Type B pancreatic cell (in vitro differentiated cells): ENCODE measurements at regions not wholly inside any gene's neighbourhood (a gene's known extent, or its start where the extent isn't known, plus 50 kb on each side); places are given as distances from the start of the nearest gene placed in this dataset.
A peak's percentile ranks its signal among the peaks of the same experiment; 100 is the strongest.

Experiments
- DNase-seq: peaks from one replicate; pipeline ENCODE4 v3.0.0; 2021; ENCODE audit warnings: mixed read lengths; ENCODE audit not compliant: unreplicated experiment; ENCODE audit errors: extremely low spot score
- H3K27ac Mint-ChIP-seq: 2 replicates; pipeline ENCODE4 v1.8.0; 2021; ENCODE audit warnings: mild to moderate bottlenecking, mixed read lengths
- H3K27me3 Mint-ChIP-seq: 2 replicates; pipeline ENCODE4 v1.8.0; 2021; ENCODE audit warnings: mixed read lengths
- H3K36me3 Mint-ChIP-seq: 2 replicates; pipeline ENCODE4 v1.8.0; 2021; ENCODE audit warnings: mixed read lengths
- H3K4me1 Mint-ChIP-seq: one replicate; pipeline ENCODE4 v1.8.0; 2021; ENCODE audit warnings: mixed read lengths; ENCODE audit not compliant: unreplicated experiment
- H3K4me3 Mint-ChIP-seq: 2 replicates; pipeline ENCODE4 v1.8.0; 2021; ENCODE audit warnings: mild to moderate bottlenecking, mixed read lengths
- H3K9me3 Mint-ChIP-seq: 2 replicates; pipeline ENCODE4 v1.8.0; 2021; ENCODE audit warnings: mixed read lengths
- TF ChIP-seq, protein P1 (sequence below): fragments of 200-600 bp; sonication (generic); conservative IDR thresholded peaks from 2 replicates; pipeline ENCODE4 v1.5.0; 2021; ENCODE audit warnings: antibody characterized with exemption, mild to moderate bottlenecking

DNA sequence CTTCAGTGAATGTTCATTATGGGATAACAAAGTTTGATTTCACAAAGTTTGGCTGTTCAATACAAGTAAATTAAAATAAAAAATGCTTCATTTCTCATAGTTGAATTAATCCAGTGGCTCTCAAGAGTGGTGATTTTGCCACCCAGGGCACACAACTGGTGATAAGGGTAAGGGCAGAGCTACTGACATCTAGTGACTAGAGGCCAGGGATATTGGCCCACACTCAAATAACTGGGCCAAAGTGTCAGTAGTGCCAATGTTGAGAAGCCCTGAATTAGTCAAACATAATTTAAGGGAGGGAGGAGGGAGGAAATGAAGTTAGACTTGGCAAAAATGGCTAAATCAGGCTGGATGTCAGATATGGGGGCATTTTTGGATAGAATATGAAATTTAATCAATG is 880.5 kb upstream of the ADGRL4 start:
- H3K27me3 Mint-ChIP-seq: no peaks in the 10 kb centered on the region
- H3K27ac Mint-ChIP-seq: no peak overlapping the region
- peaks cover 5% of the 10 kb centered on the region for H3K9me3 Mint-ChIP-seq
- DNase-seq: no peak
- H3K4me1 Mint-ChIP-seq: no peaks in the 10 kb centered on the region
- TF ChIP-seq, protein P1, sequence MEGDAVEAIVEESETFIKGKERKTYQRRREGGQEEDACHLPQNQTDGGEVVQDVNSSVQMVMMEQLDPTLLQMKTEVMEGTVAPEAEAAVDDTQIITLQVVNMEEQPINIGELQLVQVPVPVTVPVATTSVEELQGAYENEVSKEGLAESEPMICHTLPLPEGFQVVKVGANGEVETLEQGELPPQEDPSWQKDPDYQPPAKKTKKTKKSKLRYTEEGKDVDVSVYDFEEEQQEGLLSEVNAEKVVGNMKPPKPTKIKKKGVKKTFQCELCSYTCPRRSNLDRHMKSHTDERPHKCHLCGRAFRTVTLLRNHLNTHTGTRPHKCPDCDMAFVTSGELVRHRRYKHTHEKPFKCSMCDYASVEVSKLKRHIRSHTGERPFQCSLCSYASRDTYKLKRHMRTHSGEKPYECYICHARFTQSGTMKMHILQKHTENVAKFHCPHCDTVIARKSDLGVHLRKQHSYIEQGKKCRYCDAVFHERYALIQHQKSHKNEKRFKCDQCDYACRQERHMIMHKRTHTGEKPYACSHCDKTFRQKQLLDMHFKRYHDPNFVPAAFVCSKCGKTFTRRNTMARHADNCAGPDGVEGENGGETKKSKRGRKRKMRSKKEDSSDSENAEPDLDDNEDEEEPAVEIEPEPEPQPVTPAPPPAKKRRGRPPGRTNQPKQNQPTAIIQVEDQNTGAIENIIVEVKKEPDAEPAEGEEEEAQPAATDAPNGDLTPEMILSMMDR: no peak
- no peak overlapping the region for H3K4me3 Mint-ChIP-seq
- H3K36me3 Mint-ChIP-seq: no peaks in the 10 kb centered on the region

DNA sequence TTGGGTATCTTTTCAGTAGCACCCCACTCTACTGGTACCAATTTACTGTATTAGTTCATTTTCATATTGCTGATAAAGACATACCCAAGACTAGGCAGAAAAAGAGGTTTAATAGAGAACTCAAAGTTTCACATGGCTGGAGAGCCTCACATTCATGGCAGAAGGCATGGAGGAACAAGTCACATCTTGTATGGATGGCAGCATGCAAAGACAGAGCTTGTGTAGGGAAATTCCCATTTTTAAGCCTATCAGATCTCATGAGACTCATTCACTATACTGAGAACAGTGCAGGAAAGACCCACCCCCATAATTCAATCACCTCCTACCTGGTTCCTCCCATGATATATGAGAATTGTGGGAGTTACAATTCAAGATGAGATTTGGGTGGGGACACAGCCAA is 878.6 kb upstream of the ADGRL4 start:
- Mint-ChIP-seq H3K27ac (no peak overlapping the region), H3K9me3 (peaks cover 5% of the 10 kb centered on the region), H3K36me3 (no peaks in the 10 kb centered on the region), H3K27me3 (no peaks in the 10 kb centered on the region), H3K4me1 (no peaks in the 10 kb centered on the region), H3K4me3 (no peak overlapping the region)
- DNase-seq: no peak
- TF ChIP-seq, protein P1: no peak

DNA sequence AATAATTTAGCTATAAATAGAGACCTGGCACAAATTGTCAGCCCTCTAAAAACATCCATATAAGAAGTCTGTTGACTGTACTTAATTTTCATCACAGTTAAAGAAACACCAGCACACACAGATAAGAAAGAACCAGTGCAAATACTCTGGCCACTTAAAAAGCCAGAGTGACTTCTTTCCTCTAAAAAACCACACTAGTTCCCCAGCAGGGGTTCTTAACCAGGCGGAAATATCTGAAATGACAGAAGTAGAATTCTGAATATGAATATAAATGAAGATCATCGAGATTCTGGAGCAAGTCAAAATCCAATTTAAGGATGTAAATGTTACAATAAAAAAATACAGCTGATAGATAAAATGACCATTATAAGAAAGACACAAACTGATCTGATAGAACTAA is 870.6 kb upstream of the ADGRL4 start:
- no peaks in the 10 kb centered on the region for H3K36me3 Mint-ChIP-seq
- no peaks in the 10 kb centered on the region for H3K27me3 Mint-ChIP-seq
- no peak overlapping the region for H3K4me3 Mint-ChIP-seq
- H3K4me1 Mint-ChIP-seq: no peaks in the 10 kb centered on the region
- DNase-seq: no peak
- H3K27ac Mint-ChIP-seq: no peak overlapping the region
- no peaks in the 10 kb centered on the region for H3K9me3 Mint-ChIP-seq
- TF ChIP-seq, protein P1: no peak

DNA sequence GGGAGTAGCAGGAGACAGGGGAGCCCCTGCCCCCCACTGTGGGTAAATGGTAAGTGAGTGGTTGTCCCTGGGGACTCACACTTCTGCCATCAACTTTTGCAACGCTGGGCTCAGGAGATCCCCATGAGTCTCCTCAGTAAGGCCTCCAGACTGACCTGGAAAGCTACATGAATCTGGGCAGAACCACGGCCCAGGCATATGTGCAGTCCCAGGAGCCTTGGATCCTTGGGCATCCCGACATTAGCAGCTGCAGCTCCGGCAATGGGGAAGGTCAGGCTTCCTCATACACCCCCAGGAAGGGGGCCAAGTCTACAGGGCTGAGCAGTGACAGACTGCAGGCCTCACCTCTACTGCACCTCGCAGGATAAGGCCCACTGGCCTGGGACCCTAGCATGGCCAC is 868.7 kb upstream of the ADGRL4 start:
- Mint-ChIP-seq H3K4me1 (no peaks in the 10 kb centered on the region), H3K36me3 (no peaks in the 10 kb centered on the region), H3K4me3 (no peak overlapping the region), H3K9me3 (no peaks in the 10 kb centered on the region), H3K27ac (no peak overlapping the region), H3K27me3 (no peaks in the 10 kb centered on the region)
- DNase-seq: peak; percentile 54
- TF ChIP-seq, protein P1: no peak

DNA sequence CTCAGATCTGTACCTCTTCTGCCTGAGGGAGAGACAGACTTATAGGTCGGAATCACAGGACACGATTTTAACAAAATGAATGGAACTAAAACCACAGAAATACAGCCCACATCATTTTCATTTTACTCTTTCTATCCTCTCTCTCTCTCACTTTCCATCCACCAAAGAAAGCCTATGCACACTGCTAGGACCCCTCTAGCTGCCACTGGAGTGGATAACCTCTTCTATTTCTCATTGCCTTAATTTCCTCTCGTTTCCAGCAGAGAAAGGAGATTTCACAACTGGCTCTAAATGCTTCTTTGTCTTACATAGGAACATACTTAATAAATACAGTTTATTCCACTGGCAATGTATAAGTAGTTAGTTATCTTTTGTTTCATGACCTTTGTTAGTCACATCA is 867.8 kb upstream of the ADGRL4 start:
- H3K27ac Mint-ChIP-seq: no peak overlapping the region
- DNase-seq: no peak
- TF ChIP-seq, protein P1: peak; percentile 38
- H3K9me3 Mint-ChIP-seq: no peaks in the 10 kb centered on the region
- H3K27me3 Mint-ChIP-seq: no peaks in the 10 kb centered on the region
- H3K4me3 Mint-ChIP-seq: no peak overlapping the region
- H3K36me3 Mint-ChIP-seq: no peaks in the 10 kb centered on the region
- no peaks in the 10 kb centered on the region for H3K4me1 Mint-ChIP-seq
